H1 (cell line): ENCODE measurements at regions not wholly inside any gene's neighbourhood (a gene's known extent, or its start where the extent isn't known, plus 50 kb on each side); places are given as distances from the start of the nearest gene placed in this dataset.

ENCODE experiments used
- CTCF ChIA-PET: fragments of 300-600 bp; sonication (Branson Sonifier 250); formaldehyde crosslinking; loops from one replicate; lab custom pipeline; 2021; ENCODE audit not compliant: partially characterized antibody; lab: Charles Lee
- POLR2A ChIA-PET: fragments of 300-600 bp; sonication (Branson Sonifier 250); formaldehyde crosslinking; loops from one replicate; lab custom pipeline; 2021; ENCODE audit warnings: inconsistent platforms; ENCODE audit not compliant: partially characterized antibody; lab: Charles Lee
- DNase-seq, 2 experiments: peaks; one replicate each; pipeline versions ENCODE4 v3.0.0 to v3.0.0-alpha.2; 2010 to 2022; ENCODE audit warnings: low spot score in 2 of 2, low read depth in 1 of 2, mixed read lengths in 1 of 2
- FAIRE-seq: peaks from 2 replicates; lab custom pipeline; 2011; peaks lifted over from hg19 to GRCh38; lab: Jason Lieb, UNC
- H2AFZ ChIP-seq: 2 replicates; pipeline ENCODE4 v1.8.1; 2012; ENCODE audit warnings: low read length, inconsistent platforms
- H2AK5ac ChIP-seq: 2 replicates; pipeline ENCODE4 v1.6.1; 2013; ENCODE audit warnings: low read depth, low read length
- H2BK120ac ChIP-seq: replicated peaks from 2 replicates; pipeline ENCODE3; 2013; ENCODE audit warnings: low read depth, low read length, inconsistent platforms
- H2BK12ac ChIP-seq: 2 replicates; pipeline ENCODE4 v1.6.1; 2013; ENCODE audit warnings: low read depth, low read length
- H2BK15ac ChIP-seq: 2 replicates; pipeline ENCODE4 v1.6.1; 2013; ENCODE audit warnings: low read length
- H2BK20ac ChIP-seq: 2 replicates; pipeline ENCODE4 v1.6.1; 2013; ENCODE audit warnings: low read length
- H2BK5ac ChIP-seq: 2 replicates; pipeline ENCODE4 v1.6.1; 2013; ENCODE audit warnings: low read depth, low read length
- H3K14ac ChIP-seq: 2 replicates; pipeline ENCODE4 v1.6.1; 2013; ENCODE audit warnings: inconsistent platforms; ENCODE audit not compliant: insufficient read length
- H3K18ac ChIP-seq: 2 replicates; pipeline ENCODE4 v1.6.1; 2013; ENCODE audit warnings: low read length; ENCODE audit errors: extremely low read depth
- H3K23ac ChIP-seq: 2 replicates; pipeline ENCODE4 v1.6.1; 2013; ENCODE audit warnings: inconsistent platforms; ENCODE audit not compliant: insufficient read length
- H3K23me2 ChIP-seq: 2 replicates; pipeline ENCODE4 v1.6.1; 2013; ENCODE audit warnings: low read depth, low read length
- H3K27ac ChIP-seq: 2 replicates; pipeline ENCODE4 v1.6.1; 2011; ENCODE audit warnings: low read depth, low read length, inconsistent platforms
- H3K27me3 ChIP-seq, 4 experiments: replicated peaks in 1 of 4; 1 replicate in 1 of 4; 2 replicates in 3 of 4; pipeline versions ENCODE4 v1.6.1 to v1.8.1; 2011 to 2013; ENCODE audit warnings: low read length in 3 of 4, mild to moderate bottlenecking in 3 of 4, inconsistent platforms in 2 of 4, mixed read lengths in 2 of 4, moderate library complexity in 1 of 4; ENCODE audit not compliant: control insufficient read depth in 3 of 4, insufficient read depth in 3 of 4; ENCODE audit errors: extremely low read depth in 1 of 4
- H3K36me3 ChIP-seq, 4 experiments: 2 replicates each; pipeline versions ENCODE4 v1.6.1 to v1.8.1; 2011 to 2013; ENCODE audit warnings: mild to moderate bottlenecking in 4 of 4, low read length in 3 of 4, moderate library complexity in 2 of 4, control low read depth in 1 of 4, inconsistent platforms in 1 of 4; ENCODE audit not compliant: insufficient read depth in 4 of 4, control insufficient read depth in 2 of 4
- H3K4ac ChIP-seq: replicated peaks from 2 replicates; pipeline ENCODE3; 2013; ENCODE audit warnings: low read length, low read depth, mixed read lengths, inconsistent platforms; ENCODE audit not compliant: insufficient read length
- H3K4me1 ChIP-seq, 4 experiments: replicated peaks in 1 of 4; 1 replicate in 1 of 4; 2 replicates in 3 of 4; pipeline versions ENCODE4 v1.6.1 to v1.8.1; 2011 to 2013; ENCODE audit warnings: low read length in 3 of 4, inconsistent platforms in 2 of 4, mixed read lengths in 1 of 4; ENCODE audit not compliant: insufficient read depth in 4 of 4, control insufficient read depth in 3 of 4
- H3K4me2 ChIP-seq, 2 experiments: 2 replicates each; pipeline versions ENCODE4 v1.6.1 to v1.8.1; 2011 to 2013; ENCODE audit warnings: low read depth in 2 of 2, low read length in 2 of 2, control low read depth in 1 of 2, inconsistent platforms in 1 of 2, mild to moderate bottlenecking in 1 of 2; ENCODE audit not compliant: insufficient read depth in 1 of 2
- H3K4me3 ChIP-seq, 4 experiments: fragments of 200-600, 300-600 bp in 1 of 4; sonication (generic), shearing (Covaris generic), sonication (Bioruptor Twin) in 1 of 4; 2 replicates each; pipeline versions ENCODE4 v1.5.1 to v1.8.1; 2011 to 2016; ENCODE audit warnings: low read length in 4 of 4, low read depth in 3 of 4, control low read depth in 2 of 4, inconsistent platforms in 2 of 4, mild to moderate bottlenecking in 2 of 4, mixed read lengths in 1 of 4, moderate library complexity in 1 of 4; ENCODE audit not compliant: insufficient read depth in 2 of 4; ENCODE audit errors: extremely low read depth in 1 of 4
- H3K56ac ChIP-seq: replicated peaks from 2 replicates; pipeline ENCODE3; 2013; ENCODE audit warnings: low read depth, mild to moderate bottlenecking, mixed read lengths, low read length, inconsistent platforms; ENCODE audit not compliant: insufficient read length
- H3K79me1 ChIP-seq: 2 replicates; pipeline ENCODE4 v1.6.1; 2013; ENCODE audit warnings: low read depth, low read length, control low read depth
- H3K79me2 ChIP-seq, 2 experiments: 2 replicates each; pipeline versions ENCODE4 v1.6.1 to v1.8.1; 2012 to 2013; ENCODE audit warnings: low read length in 2 of 2, mild to moderate bottlenecking in 2 of 2, inconsistent platforms in 1 of 2; ENCODE audit not compliant: insufficient read depth in 2 of 2, control insufficient read depth in 1 of 2
- H3K9ac ChIP-seq, 4 experiments: replicated peaks in 1 of 4; 1 replicate in 1 of 4; 2 replicates in 3 of 4; pipeline versions ENCODE4 v1.6.1 to v1.8.1; 2011 to 2013; ENCODE audit warnings: low read depth in 3 of 4, low read length in 3 of 4, control low read depth in 2 of 4, mild to moderate bottlenecking in 2 of 4, moderate library complexity in 2 of 4, inconsistent platforms in 1 of 4; ENCODE audit errors: extremely low read depth in 1 of 4
- H3K9me3 ChIP-seq, 2 experiments: 2 replicates each; pipeline versions ENCODE4 v1.6.1 to v1.8.1; 2012 to 2013; ENCODE audit warnings: mild to moderate bottlenecking in 2 of 2, moderate library complexity in 2 of 2, control low read depth in 1 of 2, inconsistent platforms in 1 of 2, low read depth in 1 of 2, low read length in 1 of 2, mixed read lengths in 1 of 2; ENCODE audit not compliant: insufficient read depth in 2 of 2
- H4K20me1 ChIP-seq, 2 experiments: replicated peaks in 1 of 2; 2 replicates each; pipeline versions ENCODE3 to v1.8.1; 2011 to 2013; ENCODE audit warnings: inconsistent platforms in 2 of 2, low read length in 2 of 2, mild to moderate bottlenecking in 1 of 2; ENCODE audit not compliant: insufficient read depth in 2 of 2, control insufficient read depth in 1 of 2
- H4K5ac ChIP-seq: 2 replicates; pipeline ENCODE4 v1.6.1; 2013; ENCODE audit warnings: low read length, low read depth, mixed read lengths, inconsistent platforms; ENCODE audit not compliant: insufficient read length
- H4K8ac ChIP-seq: 2 replicates; pipeline ENCODE4 v1.8.0; 2013; ENCODE audit warnings: mild to moderate bottlenecking, moderate library complexity, low read length, inconsistent platforms; ENCODE audit not compliant: insufficient read depth; ENCODE audit errors: extremely low read depth
- H4K91ac ChIP-seq: replicated peaks from 2 replicates; pipeline ENCODE3; 2013; ENCODE audit warnings: low read length, mixed read lengths, inconsistent platforms; ENCODE audit not compliant: insufficient read length
- CHD1 ChIP-seq: IDR thresholded peaks from 2 replicates; pipeline ENCODE4 v1.6.1; 2012; ENCODE audit warnings: low read depth, low read length, improper control_type of control experiment
- CREB1 ChIP-seq: IDR thresholded peaks from 2 replicates; pipeline ENCODE4 v1.6.1; 2012; ENCODE audit warnings: inconsistent platforms
- JUND ChIP-seq: IDR thresholded peaks from 2 replicates; pipeline ENCODE4 v1.6.1; 2011; ENCODE audit warnings: mild to moderate bottlenecking, improper control_type of control experiment, low read length
- NANOG ChIP-seq: IDR thresholded peaks from 2 replicates; pipeline ENCODE4 v1.6.1; 2011; ENCODE audit warnings: low read length, low read depth, mild to moderate bottlenecking, inconsistent platforms; ENCODE audit not compliant: insufficient read depth, poor library complexity, severe bottlenecking
- RXRA ChIP-seq: IDR thresholded peaks from 2 replicates; pipeline ENCODE4 v1.6.1; 2011; ENCODE audit warnings: low read depth, mild to moderate bottlenecking, low read length, moderate library complexity; ENCODE audit not compliant: insufficient read depth
- WGBS, 2 experiments: shearing (Covaris generic) in 1 of 2; methylation state at CpG; one replicate each; pipeline versions ENCODE4 v1.1.6 to v1.1.7; 2013 to 2015; ENCODE audit warnings: low lambda C conversion rate in 2 of 2, mixed read lengths in 2 of 2, inconsistent platforms in 1 of 2, low coverage in 1 of 2, missing lambda C conversion rate in 1 of 2; ENCODE audit not compliant: insufficient replicate concordance in 2 of 2, insufficient coverage in 1 of 2, insufficient read length in 1 of 2; ENCODE audit errors: extremely low coverage in 1 of 2, missing lambda C conversion rate in 1 of 2; 5-methylcytosine and 5-hydroxymethylcytosine counted together
- TF ChIP-seq, protein P1 (sequence below): IDR thresholded peaks from 2 replicates; pipeline ENCODE4 v1.6.1; 2011; ENCODE audit warnings: low read length, improper control_type of control experiment

GRCh38 chr4:10200869-10201268 is 84.3 kb upstream of the WDR1 start:
- Histone ChIP-seq H3K56ac (no peak overlapping the region), H4K8ac (no peak overlapping the region), H2BK5ac (no peak overlapping the region), H3K4me2 (no peak overlapping the region), H3K79me1 (no peaks in the 10 kb centered on the region), H2BK120ac (no peak overlapping the region), H3K9me3 (no peaks in the 10 kb centered on the region), H3K14ac (no peak overlapping the region), H3K79me2 (no peaks in the 10 kb centered on the region), H2BK20ac (no peak overlapping the region), H3K4me3 (no peak overlapping the region), H4K91ac (no peak overlapping the region), H4K5ac (no peak overlapping the region), H3K4ac (no peak overlapping the region), H2AFZ (no peak overlapping the region), H3K23me2 (no peaks in the 10 kb centered on the region), H3K27ac (no peak overlapping the region), H3K23ac (no peak overlapping the region), H3K36me3 (no peaks in the 10 kb centered on the region), H3K4me1 (no peaks in the 10 kb centered on the region), H4K20me1 (no peaks in the 10 kb centered on the region), H3K9ac (no peak overlapping the region), H3K27me3 (no peaks in the 10 kb centered on the region), H3K18ac (no peak overlapping the region), H2BK15ac (no peak overlapping the region), H2BK12ac (no peak overlapping the region), H2AK5ac (no peak overlapping the region)
- CTCF ChIA-PET = no interaction called here
- 62% methylated on average over 3 of the region's 3 CpGs; no CpG with 5 or more reads in 1 of the 2 experiments for WGBS, 2 experiments
- no peak for TF ChIP-seq JUND
- TF ChIP-seq RXRA = no peak
- TF ChIP-seq CHD1 = no peak
- TF ChIP-seq NANOG = no peak
- TF ChIP-seq, protein P1, sequence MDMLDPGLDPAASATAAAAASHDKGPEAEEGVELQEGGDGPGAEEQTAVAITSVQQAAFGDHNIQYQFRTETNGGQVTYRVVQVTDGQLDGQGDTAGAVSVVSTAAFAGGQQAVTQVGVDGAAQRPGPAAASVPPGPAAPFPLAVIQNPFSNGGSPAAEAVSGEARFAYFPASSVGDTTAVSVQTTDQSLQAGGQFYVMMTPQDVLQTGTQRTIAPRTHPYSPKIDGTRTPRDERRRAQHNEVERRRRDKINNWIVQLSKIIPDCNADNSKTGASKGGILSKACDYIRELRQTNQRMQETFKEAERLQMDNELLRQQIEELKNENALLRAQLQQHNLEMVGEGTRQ = no peak
- no peak for TF ChIP-seq CREB1
- DNase-seq (no peak), FAIRE-seq (no peak)
- POLR2A ChIA-PET = no interaction called here
